ENCODE measurements at regions not wholly inside any gene's neighbourhood (a gene's known extent, or its start where the extent isn't known, plus 50 kb on each side); places are given as distances from the start of the nearest gene placed in this dataset.
A peak's percentile ranks its signal among the peaks of the same experiment; 100 is the strongest.

DNA sequence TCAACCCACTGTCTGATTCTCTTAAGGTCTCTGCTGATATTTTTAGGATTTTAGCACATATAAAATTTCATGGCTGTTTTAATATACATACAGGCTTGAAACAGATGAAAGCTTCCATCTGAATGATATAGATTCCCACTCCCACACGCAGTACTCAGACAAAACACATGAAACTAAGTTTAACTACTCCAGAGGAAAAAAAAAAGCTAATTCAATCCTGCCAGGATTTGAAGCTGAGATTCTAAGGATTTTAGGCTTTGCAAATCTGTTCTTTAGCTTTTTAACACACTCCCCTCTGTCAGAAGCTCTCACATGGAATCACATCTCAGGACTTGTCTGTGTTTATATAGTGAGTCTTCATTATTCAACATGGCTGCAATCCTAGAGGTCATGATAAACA lies 217.3 kb downstream of the BCAT1 start:
- Mint-ChIP-seq H3K9me3 (peaks cover 3% of the 10 kb centered on the region), H3K4me3 (no peak overlapping the region), H3K4me1 (peaks cover 34% of the 10 kb centered on the region), H3K36me3 (ENCODE audit: low read depth) (no peaks in the 10 kb centered on the region), H3K27me3 (ENCODE audit: low read depth) (no peaks in the 10 kb centered on the region), H3K27ac (ENCODE audit: unreplicated experiment) (peak overlapping the region; percentile 7)
- TF ChIP-seq CTCF (conservative IDR thresholded peaks at IDR 0.05): no peak
- DNase-seq (ENCODE audit: low read depth, low spot score): no peak

GRCh38 chr12:24730489-24730896 lies 218.4 kb downstream of the BCAT1 start:
- Mint-ChIP-seq H3K9me3 (peaks cover 4% of the 10 kb centered on the region), H3K27ac (ENCODE audit: unreplicated experiment) (no peak overlapping the region), H3K4me1 (peaks cover 33% of the 10 kb centered on the region), H3K4me3 (no peak overlapping the region), H3K36me3 (ENCODE audit: low read depth) (no peaks in the 10 kb centered on the region), H3K27me3 (ENCODE audit: low read depth) (no peaks in the 10 kb centered on the region)
- no peak for DNase-seq (ENCODE audit: low read depth, low spot score)
- TF ChIP-seq CTCF (conservative IDR thresholded peaks at IDR 0.05): no peak

DNA sequence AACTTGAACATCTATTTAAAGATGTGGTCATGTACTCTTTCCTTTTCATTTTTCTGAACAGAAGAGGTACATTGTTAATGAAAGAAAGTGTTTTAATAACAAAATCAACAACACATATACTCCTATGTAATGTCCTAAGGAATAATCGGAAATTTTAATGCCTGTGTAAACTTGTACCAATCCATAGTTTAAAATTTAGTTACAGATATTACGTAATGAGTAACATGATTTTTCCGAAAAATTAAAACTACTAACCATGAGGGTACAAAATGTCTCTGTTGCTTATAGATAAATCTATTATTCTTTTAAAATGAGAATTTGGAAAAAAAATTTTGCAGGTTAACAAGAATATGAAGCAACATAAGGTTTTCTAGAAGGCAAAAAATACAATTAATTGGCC lies 220.1 kb downstream of the BCAT1 start:
- H3K4me1 Mint-ChIP-seq: peaks cover 34% of the 10 kb centered on the region
- peaks cover 5% of the 10 kb centered on the region for H3K9me3 Mint-ChIP-seq
- no peaks in the 10 kb centered on the region for H3K36me3 Mint-ChIP-seq (ENCODE audit: low read depth)
- H3K4me3 Mint-ChIP-seq: no peak overlapping the region
- no peak for DNase-seq (ENCODE audit: low read depth, low spot score)
- H3K27ac Mint-ChIP-seq (ENCODE audit: unreplicated experiment): no peak overlapping the region
- no peaks in the 10 kb centered on the region for H3K27me3 Mint-ChIP-seq (ENCODE audit: low read depth)
- no peak for TF ChIP-seq CTCF (conservative IDR thresholded peaks at IDR 0.05)

GRCh38 chr12:24728366-24728765 lies 220.5 kb downstream of the BCAT1 start:
- Mint-ChIP-seq H3K27ac (ENCODE audit: unreplicated experiment) (no peak overlapping the region), H3K27me3 (ENCODE audit: low read depth) (no peaks in the 10 kb centered on the region), H3K36me3 (ENCODE audit: low read depth) (no peaks in the 10 kb centered on the region), H3K9me3 (peaks cover 5% of the 10 kb centered on the region), H3K4me1 (peaks cover 33% of the 10 kb centered on the region), H3K4me3 (no peak overlapping the region)
- no peak for DNase-seq (ENCODE audit: low read depth, low spot score)
- TF ChIP-seq CTCF (conservative IDR thresholded peaks at IDR 0.05): peak; percentile 83

GRCh38 chr12:24725616-24726015 lies 223.3 kb downstream of the BCAT1 start:
- TF ChIP-seq CTCF (conservative IDR thresholded peaks at IDR 0.05): no peak
- H3K4me3 Mint-ChIP-seq: no peak overlapping the region
- peak overlapping the region; percentile 25 for H3K27ac Mint-ChIP-seq (ENCODE audit: unreplicated experiment)

DNA sequence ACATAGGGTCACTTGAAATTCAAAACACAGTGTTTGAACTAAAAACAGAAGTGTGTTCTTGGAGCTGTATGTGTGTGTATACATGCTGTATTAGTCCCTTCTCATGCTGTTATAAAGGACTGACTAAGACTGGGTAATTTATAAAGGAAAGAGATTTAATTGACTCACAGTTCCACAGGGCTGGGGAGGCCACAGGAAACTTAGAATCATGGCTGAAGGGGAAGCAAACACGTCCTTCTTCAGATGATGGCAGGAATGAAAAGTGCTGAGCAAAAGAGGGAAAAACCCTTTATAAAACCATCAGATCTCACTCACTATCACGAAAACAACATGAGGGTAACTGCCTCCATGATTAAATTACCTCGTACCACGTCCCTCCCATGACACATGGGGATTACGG lies 224.1 kb downstream of the BCAT1 start:
- Mint-ChIP-seq H3K4me3 (no peak overlapping the region), H3K27ac (ENCODE audit: unreplicated experiment) (no peak overlapping the region), H3K9me3 (peaks cover 13% of the 10 kb centered on the region), H3K4me1 (peaks cover 15% of the 10 kb centered on the region), H3K27me3 (ENCODE audit: low read depth) (no peaks in the 10 kb centered on the region), H3K36me3 (ENCODE audit: low read depth) (peaks cover 8% of the 10 kb centered on the region)
- no peak for TF ChIP-seq CTCF (conservative IDR thresholded peaks at IDR 0.05)
- DNase-seq (ENCODE audit: low read depth, low spot score): no peak

More at GRCh38 chr12:24725616-24726015, 223.3 kb downstream of the BCAT1 start:
- Mint-ChIP-seq H3K4me1 (peaks cover 17% of the 10 kb centered on the region), H3K36me3 (ENCODE audit: low read depth) (peaks cover 5% of the 10 kb centered on the region), H3K9me3 (peaks cover 8% of the 10 kb centered on the region), H3K27me3 (ENCODE audit: low read depth) (no peaks in the 10 kb centered on the region)
- DNase-seq (ENCODE audit: low read depth, low spot score): no peak
